HepG2 (cell line): ENCODE measurements at regions not wholly inside any gene's neighbourhood (a gene's known extent, or its start where the extent isn't known, plus 50 kb on each side); places are given as distances from the start of the nearest gene placed in this dataset.

Source experiments
- CBFB ChIP-seq: sonication (generic); formaldehyde crosslinking; IDR thresholded peaks from 2 replicates; pipeline ENCODE4 v1.4.0; 2020; ENCODE audit warnings: missing genetic modification reagents
- KLF13 ChIP-seq: sonication (generic); formaldehyde crosslinking; IDR thresholded peaks from 2 replicates; pipeline ENCODE4 v1.4.0; 2020; ENCODE audit warnings: mild to moderate bottlenecking, missing genetic modification reagents
- KLF6 ChIP-seq: IDR thresholded peaks from 2 replicates; pipeline ENCODE4 v1.8.0; 2016; ENCODE audit warnings: missing biosample characterization, missing genetic modification reagents
- KMT2B ChIP-seq: IDR thresholded peaks from 2 replicates; pipeline ENCODE4 v1.6.1; 2016; ENCODE audit warnings: missing genetic modification reagents, missing compliant biosample characterization
- MIER2 ChIP-seq: IDR thresholded peaks from 2 replicates; pipeline ENCODE4 v1.6.1; 2016; ENCODE audit warnings: missing biosample characterization, missing genetic modification reagents
- RFX1 ChIP-seq: fragments of 450-650 bp; IDR thresholded peaks from 2 replicates; pipeline ENCODE4 v1.6.1; 2017
- SCMH1 ChIP-seq: sonication (generic); formaldehyde crosslinking; IDR thresholded peaks from 2 replicates; pipeline ENCODE4 v1.9.0; 2021; ENCODE audit warnings: missing genetic modification reagents, mild to moderate bottlenecking, borderline replicate concordance
- SIX1 ChIP-seq: sonication (generic); formaldehyde crosslinking; IDR thresholded peaks from 2 replicates; pipeline ENCODE4 v1.4.0; 2020; ENCODE audit warnings: missing genetic modification reagents, borderline replicate concordance
- SRY ChIP-seq: sonication (generic); formaldehyde crosslinking; IDR thresholded peaks from 2 replicates; pipeline ENCODE4 v1.8.0; 2022; ENCODE audit warnings: mild to moderate bottlenecking, missing genetic modification reagents
- STAG1 ChIP-seq: sonication (generic); formaldehyde crosslinking; IDR thresholded peaks from 2 replicates; pipeline ENCODE4 v1.4.0; 2020; ENCODE audit warnings: missing genetic modification reagents
- ZBTB38 ChIP-seq: sonication (generic); formaldehyde crosslinking; IDR thresholded peaks from 2 replicates; pipeline ENCODE4 v1.5.1; 2020; ENCODE audit warnings: mild to moderate bottlenecking, missing genetic modification reagents
- ZMAT3 ChIP-seq: sonication (generic); formaldehyde crosslinking; conservative IDR thresholded peaks from 2 replicates; pipeline ENCODE4 v1.7.0; 2021; ENCODE audit warnings: missing genetic modification reagents
- ZNF124 ChIP-seq: sonication (generic); formaldehyde crosslinking; IDR thresholded peaks from 2 replicates; pipeline ENCODE4 v1.4.0; 2020; ENCODE audit warnings: missing genetic modification reagents
- ZNF253 ChIP-seq: sonication (generic); formaldehyde crosslinking; IDR thresholded peaks from 2 replicates; pipeline ENCODE4 v1.8.0; 2022; ENCODE audit warnings: mild to moderate bottlenecking, missing genetic modification reagents, borderline replicate concordance
- ZNF513 ChIP-seq: sonication (generic); formaldehyde crosslinking; conservative IDR thresholded peaks from 2 replicates; pipeline ENCODE4 v1.5.0; 2020; ENCODE audit warnings: missing genetic modification reagents
- ZNF564 ChIP-seq: sonication (generic); formaldehyde crosslinking; IDR thresholded peaks from 2 replicates; pipeline ENCODE4 v1.8.1; 2023; ENCODE audit warnings: mild to moderate bottlenecking, missing genetic modification reagents
- ZNF678 ChIP-seq: sonication (generic); formaldehyde crosslinking; IDR thresholded peaks from 2 replicates; pipeline ENCODE4 v1.4.0; 2020; ENCODE audit warnings: mild to moderate bottlenecking, missing genetic modification reagents
- ZSCAN21 ChIP-seq: sonication (generic); formaldehyde crosslinking; IDR thresholded peaks from 2 replicates; pipeline ENCODE4 v1.8.0; 2022; ENCODE audit warnings: mild to moderate bottlenecking, missing genetic modification reagents, moderate library complexity, borderline replicate concordance
- ZSCAN25 ChIP-seq: sonication (generic); formaldehyde crosslinking; IDR thresholded peaks from 2 replicates; pipeline ENCODE4 v1.8.0; 2022; ENCODE audit warnings: mild to moderate bottlenecking, missing genetic modification reagents
- TF ChIP-seq, protein P1 (sequence below): sonication (generic); formaldehyde crosslinking; IDR thresholded peaks from 2 replicates; pipeline ENCODE4 v1.4.0; 2020; ENCODE audit warnings: mild to moderate bottlenecking, missing genetic modification reagents
- TF ChIP-seq, protein P2 (sequence below), 2 experiments: sonication (generic) in 1 of 2; formaldehyde crosslinking in 1 of 2; IDR thresholded peaks; 2 replicates each; pipeline versions ENCODE4 v1.4.0 to v1.6.1; 2016 to 2020; ENCODE audit warnings: borderline replicate concordance in 1 of 2, low read depth in 1 of 2, mild to moderate bottlenecking in 1 of 2, missing genetic modification reagents in 1 of 2

DNA sequence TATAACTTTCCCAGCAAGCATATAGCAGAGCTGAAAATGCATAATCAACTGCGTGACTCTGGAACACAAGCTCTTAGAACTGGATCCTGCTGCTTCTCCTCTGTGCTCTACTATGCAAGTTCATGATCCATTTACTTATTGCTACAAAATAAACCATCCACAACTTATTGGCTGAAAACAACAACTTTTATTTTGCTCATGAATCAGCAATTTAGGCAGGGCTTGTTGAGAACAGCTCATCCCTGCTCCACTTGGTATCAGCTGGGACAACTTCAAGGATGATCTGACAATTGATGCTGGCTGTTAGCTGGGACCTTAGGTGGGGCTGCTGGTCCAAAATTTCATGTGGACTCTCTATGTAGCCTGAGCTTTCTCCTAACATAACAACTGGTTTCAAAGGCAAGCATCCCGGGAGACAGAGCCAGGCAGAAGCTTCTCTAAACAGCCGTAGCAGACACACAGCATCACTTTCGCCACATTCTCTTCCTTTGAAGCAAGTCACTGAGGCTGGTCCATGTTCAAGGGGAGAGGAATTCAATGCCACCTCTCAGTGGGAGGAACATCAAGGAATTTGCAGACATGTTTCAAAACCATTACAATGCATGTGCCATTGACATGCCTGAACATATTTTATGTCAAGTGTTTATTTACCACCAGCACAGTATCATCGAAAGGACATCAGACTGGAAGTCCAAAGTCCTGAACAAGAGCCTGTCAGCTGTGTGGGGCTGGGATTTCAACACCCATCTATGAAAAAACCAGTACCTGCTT lies 153.1 kb upstream of the PKDCC start (continued):
- TF ChIP-seq ZNF678 (CRISPR knock-in tag) (no peak), ZNF124 (no peak), ZMAT3 (no peak), KMT2B (no peak), CBFB (CRISPR knock-in tag) (no peak), ZBTB38 (CRISPR knock-in tag) (no peak), STAG1 (CRISPR knock-in tag) (no peak), ZSCAN21 (CRISPR knock-in tag) (no peak), KLF6 (CRISPR knock-in tag) (no peak), ZNF564 (CRISPR knock-in tag) (no peak), KLF13 (no peak), ZNF253 (CRISPR knock-in tag) (no peak), SRY (no peak), SCMH1 (CRISPR knock-in tag) (no peak), ZSCAN25 (no peak), RFX1 (no peak), SIX1 (CRISPR knock-in tag) (no peak), MIER2 (CRISPR knock-in tag) (no peak), ZNF513 (no peak)
- TF ChIP-seq, protein P1, sequence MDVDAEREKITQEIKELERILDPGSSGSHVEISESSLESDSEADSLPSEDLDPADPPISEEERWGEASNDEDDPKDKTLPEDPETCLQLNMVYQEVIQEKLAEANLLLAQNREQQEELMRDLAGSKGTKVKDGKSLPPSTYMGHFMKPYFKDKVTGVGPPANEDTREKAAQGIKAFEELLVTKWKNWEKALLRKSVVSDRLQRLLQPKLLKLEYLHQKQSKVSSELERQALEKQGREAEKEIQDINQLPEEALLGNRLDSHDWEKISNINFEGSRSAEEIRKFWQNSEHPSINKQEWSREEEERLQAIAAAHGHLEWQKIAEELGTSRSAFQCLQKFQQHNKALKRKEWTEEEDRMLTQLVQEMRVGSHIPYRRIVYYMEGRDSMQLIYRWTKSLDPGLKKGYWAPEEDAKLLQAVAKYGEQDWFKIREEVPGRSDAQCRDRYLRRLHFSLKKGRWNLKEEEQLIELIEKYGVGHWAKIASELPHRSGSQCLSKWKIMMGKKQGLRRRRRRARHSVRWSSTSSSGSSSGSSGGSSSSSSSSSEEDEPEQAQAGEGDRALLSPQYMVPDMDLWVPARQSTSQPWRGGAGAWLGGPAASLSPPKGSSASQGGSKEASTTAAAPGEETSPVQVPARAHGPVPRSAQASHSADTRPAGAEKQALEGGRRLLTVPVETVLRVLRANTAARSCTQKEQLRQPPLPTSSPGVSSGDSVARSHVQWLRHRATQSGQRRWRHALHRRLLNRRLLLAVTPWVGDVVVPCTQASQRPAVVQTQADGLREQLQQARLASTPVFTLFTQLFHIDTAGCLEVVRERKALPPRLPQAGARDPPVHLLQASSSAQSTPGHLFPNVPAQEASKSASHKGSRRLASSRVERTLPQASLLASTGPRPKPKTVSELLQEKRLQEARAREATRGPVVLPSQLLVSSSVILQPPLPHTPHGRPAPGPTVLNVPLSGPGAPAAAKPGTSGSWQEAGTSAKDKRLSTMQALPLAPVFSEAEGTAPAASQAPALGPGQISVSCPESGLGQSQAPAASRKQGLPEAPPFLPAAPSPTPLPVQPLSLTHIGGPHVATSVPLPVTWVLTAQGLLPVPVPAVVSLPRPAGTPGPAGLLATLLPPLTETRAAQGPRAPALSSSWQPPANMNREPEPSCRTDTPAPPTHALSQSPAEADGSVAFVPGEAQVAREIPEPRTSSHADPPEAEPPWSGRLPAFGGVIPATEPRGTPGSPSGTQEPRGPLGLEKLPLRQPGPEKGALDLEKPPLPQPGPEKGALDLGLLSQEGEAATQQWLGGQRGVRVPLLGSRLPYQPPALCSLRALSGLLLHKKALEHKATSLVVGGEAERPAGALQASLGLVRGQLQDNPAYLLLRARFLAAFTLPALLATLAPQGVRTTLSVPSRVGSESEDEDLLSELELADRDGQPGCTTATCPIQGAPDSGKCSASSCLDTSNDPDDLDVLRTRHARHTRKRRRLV (CRISPR knock-in tag): no peak
- TF ChIP-seq, protein P2, sequence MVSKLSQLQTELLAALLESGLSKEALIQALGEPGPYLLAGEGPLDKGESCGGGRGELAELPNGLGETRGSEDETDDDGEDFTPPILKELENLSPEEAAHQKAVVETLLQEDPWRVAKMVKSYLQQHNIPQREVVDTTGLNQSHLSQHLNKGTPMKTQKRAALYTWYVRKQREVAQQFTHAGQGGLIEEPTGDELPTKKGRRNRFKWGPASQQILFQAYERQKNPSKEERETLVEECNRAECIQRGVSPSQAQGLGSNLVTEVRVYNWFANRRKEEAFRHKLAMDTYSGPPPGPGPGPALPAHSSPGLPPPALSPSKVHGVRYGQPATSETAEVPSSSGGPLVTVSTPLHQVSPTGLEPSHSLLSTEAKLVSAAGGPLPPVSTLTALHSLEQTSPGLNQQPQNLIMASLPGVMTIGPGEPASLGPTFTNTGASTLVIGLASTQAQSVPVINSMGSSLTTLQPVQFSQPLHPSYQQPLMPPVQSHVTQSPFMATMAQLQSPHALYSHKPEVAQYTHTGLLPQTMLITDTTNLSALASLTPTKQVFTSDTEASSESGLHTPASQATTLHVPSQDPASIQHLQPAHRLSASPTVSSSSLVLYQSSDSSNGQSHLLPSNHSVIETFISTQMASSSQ (IDR thresholded peaks at IDR 0.05; ENCODE audit: low read depth): no peak
- TF ChIP-seq, protein P2 (CRISPR knock-in tag; IDR thresholded peaks at IDR 0.05; ENCODE audit: borderline replicate concordance): no peak
